ENCODE measurements at regions not wholly inside any gene's neighbourhood (a gene's known extent, or its start where the extent isn't known, plus 50 kb on each side); places are given as distances from the start of the nearest gene placed in this dataset.

GRCh38 chr3:24965706-24966385 lies 462.2 kb upstream of the RARB start:
- Histone ChIP-seq H2BK20ac (ENCODE audit: low read length) (no peak overlapping the region), H3K9ac (replicated peaks in 1 of 4; ENCODE audit: extremely low read depth in 1 of 4, low read depth in 3 of 4, low read length in 3 of 4) (no peak overlapping the region), H3K4me2 (ENCODE audit: insufficient read depth in 1 of 2, low read depth in 2 of 2, low read length in 2 of 2) (no peak overlapping the region), H2AK5ac (ENCODE audit: low read depth, low read length) (no peak overlapping the region), H3K36me3 (ENCODE audit: control insufficient read depth in 2 of 4, insufficient read depth in 4 of 4, low read length in 3 of 4) (no peaks in the 10 kb centered on the region), H2BK120ac (replicated peaks; ENCODE audit: low read depth, low read length) (no peak overlapping the region), H3K4me3 (ENCODE audit: extremely low read depth in 1 of 4, insufficient read depth in 2 of 4, low read depth in 3 of 4, low read length in 4 of 4) (no peak overlapping the region), H3K79me2 (ENCODE audit: control insufficient read depth in 1 of 2, insufficient read depth in 2 of 2, low read length in 2 of 2) (no peaks in the 10 kb centered on the region), H2BK15ac (ENCODE audit: low read length) (no peak overlapping the region), H2AFZ (ENCODE audit: low read length) (no peak overlapping the region), H4K5ac (ENCODE audit: insufficient read length, low read depth, low read length) (no peak overlapping the region), H4K8ac (ENCODE audit: extremely low read depth, insufficient read depth, low read length) (no peak overlapping the region), H3K4ac (replicated peaks; ENCODE audit: insufficient read length, low read depth, low read length) (no peak overlapping the region), H3K56ac (replicated peaks; ENCODE audit: insufficient read length, low read depth, low read length) (no peak overlapping the region), H2BK5ac (ENCODE audit: low read depth, low read length) (no peak overlapping the region), H3K9me3 (ENCODE audit: insufficient read depth in 2 of 2, low read depth in 1 of 2, low read length in 1 of 2) (no peaks in the 10 kb centered on the region), H3K27me3 (replicated peaks in 1 of 4; ENCODE audit: control insufficient read depth in 3 of 4, extremely low read depth in 1 of 4, insufficient read depth in 3 of 4, low read length in 3 of 4) (no peaks in the 10 kb centered on the region; a peak in 1 of 7 replicates), H3K79me1 (ENCODE audit: low read depth, low read length) (no peaks in the 10 kb centered on the region), H2BK12ac (ENCODE audit: low read depth, low read length) (no peak overlapping the region), H3K4me1 (replicated peaks in 1 of 4; ENCODE audit: control insufficient read depth in 3 of 4, insufficient read depth in 4 of 4, low read length in 3 of 4) (no peaks in the 10 kb centered on the region), H4K20me1 (replicated peaks in 1 of 2; ENCODE audit: control insufficient read depth in 1 of 2, insufficient read depth in 2 of 2, low read length in 2 of 2) (no peaks in the 10 kb centered on the region), H3K27ac (ENCODE audit: low read depth, low read length) (no peak overlapping the region), H4K91ac (replicated peaks; ENCODE audit: insufficient read length, low read length) (no peak overlapping the region), H3K18ac (ENCODE audit: extremely low read depth, low read length) (no peak overlapping the region), H3K23me2 (ENCODE audit: low read depth, low read length) (no peaks in the 10 kb centered on the region), H3K23ac (ENCODE audit: insufficient read length) (no peak overlapping the region), H3K14ac (ENCODE audit: insufficient read length) (no peak overlapping the region)
- FAIRE-seq (no peak), DNase-seq (ENCODE audit: low read depth in 1 of 2, low spot score in 2 of 2) (no peak)
- CTCF ChIA-PET (ENCODE audit: partially characterized antibody), result no interaction called here
- POLR2A ChIA-PET (ENCODE audit: partially characterized antibody), result no interaction called here
- 88% methylated on average over 2 of the region's 2 CpGs; no CpG with 5 or more reads in 1 of the 2 experiments for WGBS, 2 experiments (ENCODE audit: extremely low coverage in 1 of 2, insufficient coverage in 1 of 2, insufficient read length in 1 of 2, insufficient replicate concordance in 2 of 2, low coverage in 1 of 2, low lambda C conversion rate in 2 of 2, missing lambda C conversion rate in 1 of 2)
- TF ChIP-seq TBP (IDR thresholded peaks at IDR 0.05; ENCODE audit: low read depth, low read length), result no peak
- TF ChIP-seq POLR2AphosphoS5 (IDR thresholded peaks at IDR 0.05; ENCODE audit: low read depth, low read length), result no peak
- TF ChIP-seq CREB1 (IDR thresholded peaks at IDR 0.05), result no peak
- no peak for TF ChIP-seq SP4 (IDR thresholded peaks at IDR 0.05; ENCODE audit: low read length)
- TF ChIP-seq TCF12 (IDR thresholded peaks at IDR 0.05; ENCODE audit: low read depth, low read length), result no peak
- no peak for TF ChIP-seq SIRT6 (IDR thresholded peaks at IDR 0.05; ENCODE audit: low read length)
- no peak for TF ChIP-seq TAF7 (optimal IDR thresholded peaks at IDR 0.05; ENCODE audit: borderline replicate concordance, low read depth, low read length)
- TF ChIP-seq HDAC6 (IDR thresholded peaks at IDR 0.05; ENCODE audit: low read depth, low read length), result no peak
- TF ChIP-seq CBX8 (IDR thresholded peaks at IDR 0.05; ENCODE audit: borderline replicate concordance, low read depth, low read length), result no peak

Data from H1 (cell line).